Activated CD4-positive, alpha-beta T cell treated with anti-CD3 and anti-CD28 coated beads for 36 hours (primary cell): ENCODE measurements at regions not wholly inside any gene's neighbourhood (a gene's known extent, or its start where the extent isn't known, plus 50 kb on each side); places are given as distances from the start of the nearest gene placed in this dataset.

Source experiments
- ATAC-seq: fragments of 200-7000 bp; cut with Tn5 transposase; one replicate; pipeline ENCODE4 v1.10.0; 2021; ENCODE audit warnings: mild to moderate bottlenecking, moderate library complexity
- CTCF ChIA-PET: fragments of 350-600 bp; sonication (Branson Sonifier 250); formaldehyde crosslinking; loops from one replicate; lab custom pipeline; 2021; ENCODE audit warnings: antibody characterized with exemption; lab: Charles Lee
- POLR2A ChIA-PET: fragments of 350-600 bp; sonication (Branson Sonifier 250); formaldehyde crosslinking; loops from one replicate; lab custom pipeline; 2021; ENCODE audit warnings: antibody characterized with exemption, inconsistent platforms; lab: Charles Lee
- DNase-seq: peaks from one replicate; pipeline ENCODE4 v3.0.0-alpha.2; 2020
- H3K27ac Mint-ChIP-seq: one replicate; pipeline ENCODE4 v1.8.0; 2021; ENCODE audit warnings: mixed read lengths
- H3K27me3 Mint-ChIP-seq: one replicate; pipeline ENCODE4 v1.8.0; 2021; ENCODE audit warnings: mixed read lengths
- H3K36me3 Mint-ChIP-seq: one replicate; pipeline ENCODE4 v1.8.0; 2021; ENCODE audit warnings: low read depth, mixed read lengths
- H3K4me1 Mint-ChIP-seq: one replicate; pipeline ENCODE4 v1.8.0; 2021; ENCODE audit warnings: mixed read lengths
- H3K4me3 Mint-ChIP-seq: one replicate; pipeline ENCODE4 v1.8.0; 2021; ENCODE audit warnings: mild to moderate bottlenecking, moderate library complexity, mixed read lengths
- H3K9me3 Mint-ChIP-seq: one replicate; pipeline ENCODE4 v1.8.0; 2021; ENCODE audit warnings: low read depth, mixed read lengths
- intact Hi-C, 2 experiments: fragments of 100-400 bp; cut with DNase I in 1 of 2; cut with micrococcal nuclease in 1 of 2; formaldehyde crosslinking; loops; one replicate each; pipeline versions ENCODE4 v1.14.2 to v1.15.1; 2022 to 2024; cut with DNase I, micrococcal nuclease

DNA sequence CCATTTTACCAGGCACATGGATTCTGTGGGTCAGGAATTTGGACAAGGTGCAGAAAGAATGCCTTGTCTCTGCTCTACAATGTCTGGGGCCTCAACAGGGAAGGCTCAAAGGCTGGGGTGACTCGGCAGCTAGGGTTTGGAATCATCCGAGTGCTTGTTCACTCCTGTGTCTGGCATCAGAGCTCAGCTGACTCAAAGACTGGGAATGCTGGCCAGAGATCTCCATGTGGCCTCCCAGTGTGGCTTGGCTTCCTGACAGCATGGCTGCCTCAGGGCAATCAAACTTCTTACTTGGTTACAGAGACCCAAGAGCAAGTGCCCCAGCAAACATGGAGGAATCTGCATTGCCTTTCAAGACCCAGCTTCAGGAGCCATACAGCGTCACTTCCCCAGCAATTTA is 110.5 kb downstream of the TOMM20 start:
- CTCF ChIA-PET = interaction anchor here (0.6 kb wide), 1 partner anchor 90 kb away, joined by 4 read pairs; no protein-coding TSS in a partner anchor
- POLR2A ChIA-PET = interaction anchor here (0.5 kb wide), 1 partner anchor 92 kb away, joined by 4 read pairs; no protein-coding TSS in a partner anchor
- Mint-ChIP-seq H3K27ac (no peak overlapping the region), H3K4me1 (peaks cover 71% of the 10 kb centered on the region), H3K36me3 (peaks cover 10% of the 10 kb centered on the region), H3K4me3 (no peak overlapping the region), H3K27me3 (no peaks in the 10 kb centered on the region), H3K9me3 (peaks cover 9% of the 10 kb centered on the region)
- intact Hi-C loops = no loop called here
- DNase-seq (no peak), ATAC-seq (no peak)

DNA sequence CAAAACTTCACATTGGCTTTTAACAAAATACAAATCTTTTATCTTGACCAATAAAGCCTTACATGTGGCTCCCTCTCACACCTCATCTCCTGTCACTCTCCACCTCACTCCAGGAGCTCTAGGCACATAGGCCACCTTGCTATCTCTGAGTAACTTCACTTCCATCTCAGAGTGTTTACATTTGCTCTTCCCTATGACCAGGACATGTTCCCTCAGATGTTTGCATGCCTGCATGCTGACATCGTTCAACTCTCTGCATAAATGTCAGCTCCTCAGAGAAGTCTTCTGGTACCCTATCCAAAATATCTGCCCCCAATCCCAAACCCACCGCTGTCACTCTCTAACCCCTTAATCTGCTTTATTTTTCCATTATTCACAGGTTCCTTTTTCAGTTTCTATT is 110.9 kb downstream of the TOMM20 start:
- H3K36me3 Mint-ChIP-seq = peaks cover 10% of the 10 kb centered on the region
- H3K27ac Mint-ChIP-seq = peak overlapping the region; percentile 27
- peaks cover 74% of the 10 kb centered on the region for H3K4me1 Mint-ChIP-seq
- intact Hi-C loops = no loop called here
- H3K9me3 Mint-ChIP-seq = peaks cover 9% of the 10 kb centered on the region
- no peak overlapping the region for H3K4me3 Mint-ChIP-seq
- ChIA-PET CTCF (interaction anchor here (0.8 to 1.2 kb wide), 2 partner anchors 66 to 87 kb away, joined by 4 read pairs; no protein-coding TSS in a partner anchor), POLR2A (interaction anchor here (0.5 kb wide), 1 partner anchor 92 kb away, joined by 4 read pairs; no protein-coding TSS in a partner anchor)
- H3K27me3 Mint-ChIP-seq = no peaks in the 10 kb centered on the region
- no peak for ATAC-seq
- no peak for DNase-seq

DNA sequence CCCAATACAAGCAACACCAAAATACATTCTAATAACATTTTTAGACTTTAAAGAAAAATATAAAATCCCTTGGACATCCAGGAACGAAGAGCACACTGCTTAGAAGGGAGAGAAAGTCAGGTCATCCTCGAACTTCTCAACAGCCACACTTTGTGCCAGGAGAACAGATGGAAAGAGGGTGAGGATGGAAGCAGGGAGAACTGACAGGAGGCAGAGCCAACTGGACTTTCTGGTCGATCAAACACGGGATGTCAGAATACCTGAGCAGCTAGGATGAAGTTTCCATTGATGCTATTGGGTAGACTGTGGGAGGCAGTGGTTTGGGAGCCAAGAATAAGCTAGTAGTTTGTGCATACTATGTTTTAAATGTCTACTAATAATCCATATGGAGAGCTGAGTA is 111.4 kb downstream of the TOMM20 start:
- no peak overlapping the region for H3K4me3 Mint-ChIP-seq
- CTCF ChIA-PET = interaction anchor here (0.8 to 1.2 kb wide), 2 partner anchors 66 to 88 kb away, joined by 4 read pairs; no protein-coding TSS in a partner anchor
- peak overlapping the region; percentile 27 for H3K27ac Mint-ChIP-seq
- peaks cover 9% of the 10 kb centered on the region for H3K9me3 Mint-ChIP-seq
- peaks cover 12% of the 10 kb centered on the region for H3K36me3 Mint-ChIP-seq
- peaks cover 74% of the 10 kb centered on the region for H3K4me1 Mint-ChIP-seq
- DNase-seq (no peak), ATAC-seq (no peak)
- H3K27me3 Mint-ChIP-seq = no peaks in the 10 kb centered on the region
- POLR2A ChIA-PET = no interaction called here
- intact Hi-C loops = no loop called here

DNA sequence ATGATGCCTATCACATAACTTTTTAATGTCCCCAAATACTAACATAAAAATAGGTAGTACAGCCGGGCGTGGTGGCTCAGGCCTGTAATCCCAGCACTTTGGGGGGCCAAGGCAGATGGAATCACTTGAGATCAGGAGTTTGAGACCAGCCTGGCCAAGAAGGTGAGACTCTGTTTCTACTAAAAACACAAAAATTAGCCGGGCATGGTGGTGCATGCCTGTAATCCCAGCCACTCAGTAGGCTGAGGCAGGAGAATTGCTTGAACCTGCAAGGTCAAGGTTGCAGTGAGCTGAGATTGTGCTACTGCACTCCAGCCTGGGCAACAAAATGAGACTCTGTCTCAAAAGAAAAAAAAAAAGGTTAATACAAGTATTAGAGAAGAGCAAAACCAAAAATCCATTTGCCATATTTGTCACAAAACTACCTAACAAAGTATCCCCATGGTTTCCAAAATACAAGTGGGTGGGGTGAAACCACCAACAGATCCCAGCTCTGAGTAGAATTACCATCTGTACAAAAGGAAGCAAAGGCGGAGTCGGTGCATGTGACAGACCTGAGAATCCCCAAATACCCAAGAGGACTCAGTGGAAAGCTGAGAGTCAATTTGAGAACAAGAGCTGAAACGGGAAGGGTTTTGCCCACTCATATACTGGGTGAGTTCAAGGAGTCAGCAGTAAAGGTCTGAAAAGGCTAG is 113.2 kb downstream of the TOMM20 start:
- POLR2A ChIA-PET = interaction anchor here (0.6 to 1.6 kb wide), 17 partner anchors 26 to 850 kb away, joined by 3 to 7 read pairs (median 4); no protein-coding TSS in a partner anchor
- Mint-ChIP-seq H3K36me3 (peaks cover 12% of the 10 kb centered on the region), H3K4me3 (no peak overlapping the region), H3K9me3 (peaks cover 9% of the 10 kb centered on the region), H3K4me1 (peaks cover 91% of the 10 kb centered on the region), H3K27me3 (no peaks in the 10 kb centered on the region), H3K27ac (peak overlapping the region; percentile 94)
- intact Hi-C loops = loop anchor here (1.0 kb wide), 3 partner anchors 33 to 514 kb away; no protein-coding TSS in a partner anchor
- ATAC-seq = peak; percentile 55
- CTCF ChIA-PET = interaction anchor here (0.7 to 1.1 kb wide), 4 partner anchors 10 to 514 kb away, joined by 3 to 4 read pairs (median 3); no protein-coding TSS in a partner anchor
- peak; percentile 80 for DNase-seq

DNA sequence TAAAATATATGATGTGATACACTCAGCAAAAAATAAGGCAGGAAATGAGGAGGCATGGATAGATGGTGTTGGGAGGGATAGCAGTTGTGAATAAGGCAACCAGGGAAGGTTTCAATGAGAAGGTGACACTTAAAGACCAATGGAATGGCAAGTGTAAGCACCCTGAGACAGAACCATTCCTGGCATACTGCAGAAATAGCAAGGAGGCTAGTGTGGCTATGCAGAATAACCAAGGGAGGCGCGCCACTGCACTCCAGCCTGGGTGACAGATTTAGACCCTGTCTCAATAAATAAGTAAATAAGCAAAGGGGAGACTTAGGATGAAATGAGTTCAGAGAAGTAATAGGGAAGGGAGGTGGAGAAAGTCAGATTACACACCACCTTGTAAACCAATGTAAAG is 113.9 kb downstream of the TOMM20 start:
- DNase-seq = no peak
- CTCF ChIA-PET = no interaction called here
- peaks cover 10% of the 10 kb centered on the region for H3K9me3 Mint-ChIP-seq
- H3K4me3 Mint-ChIP-seq = no peak overlapping the region
- no peak for ATAC-seq
- peaks cover 95% of the 10 kb centered on the region for H3K4me1 Mint-ChIP-seq
- peaks cover 16% of the 10 kb centered on the region for H3K36me3 Mint-ChIP-seq
- intact Hi-C loops = loop anchor here (1.0 kb wide), 3 partner anchors 34 to 513 kb away; no protein-coding TSS in a partner anchor
- no peaks in the 10 kb centered on the region for H3K27me3 Mint-ChIP-seq
- POLR2A ChIA-PET = interaction anchor here (1.3 kb wide), 1 partner anchor 36 kb away, joined by 6 read pairs; no protein-coding TSS in a partner anchor
- H3K27ac Mint-ChIP-seq = peak overlapping the region; percentile 94

DNA sequence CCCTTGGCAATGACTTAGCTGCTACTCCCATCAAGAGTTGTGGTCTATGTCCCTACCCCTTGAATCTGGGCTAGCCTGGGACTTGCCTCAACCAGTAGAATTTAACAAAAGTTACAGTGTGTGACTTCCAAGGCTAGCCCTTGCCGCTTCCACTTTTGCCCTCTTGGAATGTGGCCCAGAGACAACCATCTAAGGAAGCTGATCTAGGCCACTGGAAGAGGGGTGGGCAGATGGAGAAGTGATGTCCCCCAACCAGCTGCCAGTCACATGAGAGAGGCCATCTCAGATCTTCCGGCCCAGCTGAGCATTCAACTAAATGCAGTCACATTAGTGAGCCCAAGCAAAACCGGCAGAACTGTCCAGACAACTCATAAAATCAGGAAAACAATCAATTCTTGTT is 115.1 kb downstream of the TOMM20 start:
- ChIA-PET CTCF (interaction anchor here (0.6 to 1.2 kb wide), 2 partner anchors 58 to 481 kb away, joined by 3 read pairs; no protein-coding TSS in a partner anchor), POLR2A (interaction anchor here (0.8 to 1.8 kb wide), 2 partner anchors 247 to 289 kb away, joined by 4 to 8 read pairs; no protein-coding TSS in a partner anchor)
- Mint-ChIP-seq H3K27ac (peak overlapping the region; percentile 93), H3K4me3 (no peak overlapping the region), H3K36me3 (peaks cover 23% of the 10 kb centered on the region), H3K4me1 (peaks cover 95% of the 10 kb centered on the region), H3K27me3 (no peaks in the 10 kb centered on the region), H3K9me3 (peaks cover 10% of the 10 kb centered on the region)
- ATAC-seq = no peak
- intact Hi-C loops = no loop called here
- DNase-seq = no peak

DNA sequence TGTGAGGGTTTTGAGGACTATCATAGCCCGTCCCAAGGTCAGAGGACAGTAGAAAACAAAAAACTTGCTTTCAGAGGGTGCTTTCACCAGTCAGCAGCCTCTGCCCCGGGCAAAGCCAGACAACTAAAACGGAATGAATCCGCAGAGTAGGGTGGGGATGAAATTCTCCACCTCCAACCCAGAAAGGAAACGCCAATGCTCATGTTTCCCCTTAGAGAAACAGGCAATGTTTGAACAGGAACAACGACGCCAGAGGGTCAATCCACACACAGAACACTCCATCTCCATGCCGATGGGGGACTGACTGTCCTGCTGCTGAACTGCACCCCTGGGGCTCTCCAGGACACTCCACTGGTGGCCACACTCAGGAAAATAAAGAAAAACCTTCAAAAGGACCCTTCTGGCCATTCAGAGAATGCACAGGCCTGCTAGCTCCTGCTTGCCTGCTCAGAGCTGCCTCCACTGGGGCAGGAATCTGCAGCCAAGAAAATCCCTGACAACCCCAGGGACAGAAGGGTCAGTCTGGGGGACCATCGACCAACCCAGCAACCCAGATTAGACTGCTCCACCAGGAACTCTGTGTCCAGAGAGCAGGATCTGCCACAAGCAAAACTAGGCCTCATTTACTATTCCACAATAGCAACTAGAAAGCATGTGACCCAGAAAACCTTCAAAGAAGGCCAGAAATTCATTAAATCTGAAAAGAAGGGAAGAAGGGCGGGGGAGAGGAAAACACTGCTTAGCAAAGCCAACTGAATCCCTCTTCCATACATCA is 116.0 kb downstream of the TOMM20 start:
- no peak for DNase-seq
- POLR2A ChIA-PET = interaction anchor here (0.7 to 2.1 kb wide), 15 partner anchors 24 to 402 kb away, joined by 4 to 19 read pairs (median 7); partner anchors contain the start of gene IRF2BP2
- H3K4me1 Mint-ChIP-seq = peaks cover 93% of the 10 kb centered on the region
- no peaks in the 10 kb centered on the region for H3K27me3 Mint-ChIP-seq
- H3K36me3 Mint-ChIP-seq = peaks cover 26% of the 10 kb centered on the region
- H3K4me3 Mint-ChIP-seq = peak overlapping the region; percentile 52
- H3K9me3 Mint-ChIP-seq = peaks cover 11% of the 10 kb centered on the region
- intact Hi-C loops = loop anchor here in 1 of 2 experiments (1.0 kb wide), 2 partner anchors 169 to 400 kb away; no protein-coding TSS in a partner anchor
- H3K27ac Mint-ChIP-seq = peak overlapping the region; percentile 93
- CTCF ChIA-PET = interaction anchor here (0.6 to 1.9 kb wide), 12 partner anchors 13 to 525 kb away, joined by 3 to 8 read pairs (median 4); no protein-coding TSS in a partner anchor
- ATAC-seq = no peak

DNA sequence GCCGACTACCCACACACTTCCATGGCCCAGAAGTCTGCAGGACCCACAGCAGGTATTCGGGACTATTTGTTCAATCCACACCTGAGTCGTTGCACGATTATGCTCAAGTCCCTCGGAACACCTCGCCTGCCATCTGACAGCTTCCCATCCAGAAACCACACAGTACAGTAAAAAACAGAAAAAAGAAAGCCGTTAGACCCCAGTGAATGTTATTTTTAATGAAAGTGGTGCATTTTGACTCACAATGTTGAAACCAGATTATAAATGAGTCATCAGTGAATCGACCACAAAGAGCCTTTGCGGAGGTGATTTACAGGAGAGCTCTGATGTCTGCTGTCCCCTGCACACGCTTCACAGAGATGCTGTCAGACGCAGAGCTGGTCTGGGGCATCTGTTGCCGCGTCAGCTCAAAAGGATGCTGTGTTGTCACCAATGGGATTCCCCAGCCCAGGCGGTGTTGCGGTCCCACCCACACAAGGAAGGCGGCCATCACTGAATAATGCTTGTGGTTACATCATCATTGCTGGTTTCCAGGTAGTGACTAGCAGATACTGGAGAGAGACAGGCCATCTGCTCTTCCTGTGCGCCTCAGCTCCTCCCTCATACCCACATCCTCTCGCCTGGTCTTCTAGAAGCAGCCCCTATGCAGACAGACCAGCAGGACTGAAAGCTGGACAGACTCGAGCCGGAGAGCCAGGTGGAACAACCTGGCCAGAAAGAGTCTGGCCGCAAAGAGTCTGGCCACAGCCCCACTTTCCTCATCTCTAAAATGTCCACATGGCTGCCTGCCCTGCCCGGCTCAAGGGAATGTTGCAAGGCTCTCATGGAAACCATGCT is 116.8 kb downstream of the TOMM20 start:
- ATAC-seq (peak; percentile 80), DNase-seq (peak; percentile 98)
- no peaks in the 10 kb centered on the region for H3K27me3 Mint-ChIP-seq
- H3K4me1 Mint-ChIP-seq = peaks cover 91% of the 10 kb centered on the region
- CTCF ChIA-PET = interaction anchor here (0.5 to 1.9 kb wide), 18 partner anchors 13 to 524 kb away, joined by 3 to 9 read pairs (median 3); no protein-coding TSS in a partner anchor
- peak overlapping the region; percentile 52 for H3K4me3 Mint-ChIP-seq
- H3K27ac Mint-ChIP-seq = peak overlapping the region; percentile 93
- H3K36me3 Mint-ChIP-seq = peaks cover 28% of the 10 kb centered on the region
- POLR2A ChIA-PET = interaction anchor here (0.6 to 2.1 kb wide), 20 partner anchors 9 to 876 kb away, joined by 3 to 19 read pairs (median 6); partner anchors contain the start of gene IRF2BP2
- intact Hi-C loops = loop anchor here (1.0 to 2.0 kb wide), 19 partner anchors 23 to 524 kb away; partner anchors contain the start of gene TOMM20 (in 1 of the 2)
- peaks cover 13% of the 10 kb centered on the region for H3K9me3 Mint-ChIP-seq

DNA sequence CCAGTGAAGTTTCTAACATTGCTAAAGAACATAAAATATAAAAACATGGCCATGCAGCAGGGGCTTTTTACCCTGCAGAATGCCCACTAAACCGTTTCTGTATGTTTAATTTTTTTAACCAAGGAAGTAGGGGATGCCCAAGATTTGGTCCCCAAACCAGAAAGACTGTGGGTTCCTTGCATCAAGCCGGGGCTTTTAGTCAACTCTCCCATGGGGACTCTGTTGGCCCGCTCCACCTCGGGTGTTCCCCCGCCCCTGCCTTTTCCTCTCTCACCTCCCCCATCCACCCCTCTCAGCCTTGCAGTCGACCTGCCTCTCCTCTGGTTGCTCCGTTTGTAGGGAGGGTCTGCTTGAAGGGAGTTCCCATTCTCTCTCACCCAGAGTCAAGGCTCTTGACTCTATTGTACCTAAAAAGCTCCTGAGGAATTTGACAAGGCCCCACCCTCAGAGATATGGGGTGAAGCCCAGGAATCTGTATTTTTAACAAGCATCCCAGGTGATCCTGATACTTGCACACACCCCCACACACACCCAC is 117.5 kb downstream of the TOMM20 start:
- H3K27me3 Mint-ChIP-seq = no peaks in the 10 kb centered on the region
- CTCF ChIA-PET = interaction anchor here (0.6 to 1.9 kb wide), 7 partner anchors 14 to 515 kb away, joined by 3 to 9 read pairs (median 5); no protein-coding TSS in a partner anchor
- peak; percentile 89 for DNase-seq
- ATAC-seq = peak; percentile 28
- peak overlapping the region; percentile 93 for H3K27ac Mint-ChIP-seq
- POLR2A ChIA-PET = interaction anchor here (0.6 to 2.1 kb wide), 16 partner anchors 9 to 494 kb away, joined by 3 to 19 read pairs (median 6); partner anchors contain the start of gene IRF2BP2
- H3K4me1 Mint-ChIP-seq = peaks cover 93% of the 10 kb centered on the region
- H3K36me3 Mint-ChIP-seq = peaks cover 28% of the 10 kb centered on the region
- peaks cover 13% of the 10 kb centered on the region for H3K9me3 Mint-ChIP-seq
- intact Hi-C loops = loop anchor here (1.0 to 2.0 kb wide), 19 partner anchors 22 to 523 kb away; partner anchors contain the start of gene TOMM20 (in 1 of the 2)
- peak overlapping the region; percentile 52 for H3K4me3 Mint-ChIP-seq
